Activated naive CD8-positive, alpha-beta T cell (primary cell): ENCODE measurements at regions not wholly inside any gene's neighbourhood (a gene's known extent, or its start where the extent isn't known, plus 50 kb on each side); places are given as distances from the start of the nearest gene placed in this dataset.
"Not testable (repeated sequence)": the region's sequence is repeated elsewhere in the genome, so short reads cannot be mapped to it uniquely, and the experiment has no call there.

Experiments used
- H3K27ac Mint-ChIP-seq: one replicate; pipeline ENCODE4 v1.8.0; 2021; ENCODE audit warnings: mixed read lengths
- H3K27me3 Mint-ChIP-seq: one replicate; pipeline ENCODE4 v1.8.0; 2021; ENCODE audit warnings: mixed read lengths
- H3K36me3 Mint-ChIP-seq: one replicate; pipeline ENCODE4 v1.8.0; 2021; ENCODE audit warnings: mixed read lengths
- H3K4me1 Mint-ChIP-seq: one replicate; pipeline ENCODE4 v1.8.0; 2021; ENCODE audit warnings: low read depth, mixed read lengths
- H3K4me3 Mint-ChIP-seq: one replicate; pipeline ENCODE4 v1.8.0; 2021; ENCODE audit warnings: mild to moderate bottlenecking, mixed read lengths
- H3K9me3 Mint-ChIP-seq: one replicate; pipeline ENCODE4 v1.8.0; 2021; ENCODE audit warnings: low read depth, mixed read lengths

DNA sequence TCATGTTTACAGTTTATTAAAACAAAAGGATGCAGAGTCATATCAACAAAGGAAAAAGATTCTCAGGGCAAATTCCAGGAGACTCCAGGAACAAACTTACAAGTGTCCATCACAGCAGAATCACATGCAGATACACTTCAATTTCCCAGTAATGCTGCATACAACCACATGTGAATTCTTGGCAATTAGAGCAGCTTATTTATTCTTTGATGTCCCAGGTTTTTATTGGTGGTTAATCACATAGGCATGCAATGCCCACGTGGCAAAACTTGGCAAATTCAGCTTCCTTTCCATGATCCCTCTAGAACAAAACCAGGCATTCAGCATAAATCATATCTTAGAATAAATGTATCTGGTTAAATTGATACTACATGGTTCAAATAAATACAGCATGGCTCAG is 376.5 kb upstream of the ZNG1F start:
- not testable (repeated sequence) for H3K4me1 Mint-ChIP-seq, H3K9me3 Mint-ChIP-seq, H3K27me3 Mint-ChIP-seq, H3K4me3 Mint-ChIP-seq, H3K27ac Mint-ChIP-seq, H3K36me3 Mint-ChIP-seq
